B cell (primary cell): ENCODE measurements at regions not wholly inside any gene's neighbourhood (a gene's known extent, or its start where the extent isn't known, plus 50 kb on each side); places are given as distances from the start of the nearest gene placed in this dataset.

ENCODE experiments used
- ATAC-seq: fragments of 200-7000 bp; cut with Tn5 transposase; one replicate; pipeline ENCODE4 v1.10.0; 2021; ENCODE audit warnings: low read depth, mild to moderate bottlenecking, moderate number of reproducible peaks, moderate library complexity
- CTCF ChIA-PET: fragments of 350-600 bp; sonication (Branson Sonifier 250); formaldehyde crosslinking; loops from one replicate; lab custom pipeline; 2021; ENCODE audit warnings: antibody characterized with exemption, inconsistent platforms; lab: Charles Lee
- POLR2A ChIA-PET: fragments of 350-600 bp; sonication (Branson Sonifier 250); formaldehyde crosslinking; loops from one replicate; lab custom pipeline; 2021; ENCODE audit warnings: antibody characterized with exemption; lab: Charles Lee
- DNase-seq: peaks from one replicate; pipeline ENCODE4 v3.0.0; 2013
- H2AFZ ChIP-seq: 2 replicates; pipeline ENCODE4 v1.6.1; 2012; ENCODE audit warnings: mild to moderate bottlenecking, low read depth, low read length; ENCODE audit not compliant: insufficient read depth, poor library complexity, severe bottlenecking
- H3K27ac ChIP-seq, 2 donors: 1 replicate in 1 of 2; 2 replicates in 1 of 2; pipeline ENCODE4 v1.5.1; 2012 to 2013; ENCODE audit warnings: low read length in 2 of 2, mild to moderate bottlenecking in 2 of 2, moderate library complexity in 1 of 2
- H3K27me3 ChIP-seq, 4 experiments: fragments of 200-600 bp in 1 of 4; sonication (generic) in 1 of 4; replicated peaks in 1 of 4; 1 replicate in 2 of 4; 2 replicates in 2 of 4; pipeline versions ENCODE4 v1.6.1 to v1.7.0; 2013 to 2016; ENCODE audit warnings: low read length in 3 of 4, mild to moderate bottlenecking in 2 of 4, mixed read lengths in 1 of 4, moderate library complexity in 1 of 4; ENCODE audit not compliant: insufficient read depth in 4 of 4, control insufficient read depth in 3 of 4; ENCODE audit errors: control extremely low read depth in 1 of 4
- H3K36me3 ChIP-seq, 2 experiments: replicated peaks in 1 of 2; 1 replicate in 1 of 2; 2 replicates in 1 of 2; pipeline versions ENCODE4 v1.6.1 to v1.7.1; 2013; ENCODE audit warnings: low read length in 1 of 2; ENCODE audit not compliant: insufficient read depth in 2 of 2, control insufficient read depth in 1 of 2; ENCODE audit errors: control extremely low read depth in 1 of 2, extremely low read depth in 1 of 2
- H3K4me1 ChIP-seq, 2 donors: fragments of 200-600 bp in 1 of 2; sonication (generic) in 1 of 2; 1 replicate in 1 of 2; 2 replicates in 1 of 2; pipeline versions ENCODE4 v1.5.1 to v1.6.1; 2013 to 2017; ENCODE audit warnings: low read length in 2 of 2; ENCODE audit not compliant: control insufficient read depth in 2 of 2, insufficient read depth in 2 of 2
- H3K4me2 ChIP-seq: replicated peaks from 2 replicates; pipeline ENCODE3; 2012; ENCODE audit warnings: mild to moderate bottlenecking, low read depth, low read length; ENCODE audit not compliant: poor library complexity, severe bottlenecking
- H3K4me3 ChIP-seq, 5 experiments: fragments of 200-600 bp in 1 of 5; sonication (generic) in 1 of 5; 1 replicate in 3 of 5; 2 replicates in 2 of 5; pipeline versions ENCODE4 v1.5.1 to v1.7.0; 2011 to 2016; ENCODE audit warnings: low read length in 4 of 5, mild to moderate bottlenecking in 4 of 5, low read depth in 2 of 5, control low read depth in 1 of 5, moderate library complexity in 1 of 5; ENCODE audit not compliant: insufficient read depth in 1 of 5; ENCODE audit errors: control extremely low read depth in 1 of 5, extremely low read depth in 1 of 5
- H3K79me2 ChIP-seq: fragments of 200-600 bp; sonication (generic); one replicate; pipeline ENCODE4 v1.6.0; 2016; ENCODE audit warnings: low read length; ENCODE audit not compliant: control insufficient read depth, insufficient read depth
- H3K9ac ChIP-seq: fragments of 200-600 bp; sonication (generic); 2 replicates; pipeline ENCODE4 v1.6.1; 2017; ENCODE audit warnings: mild to moderate bottlenecking, low read length, moderate library complexity
- H3K9me3 ChIP-seq, 3 donors: one replicate each; pipeline versions ENCODE4 v1.6.1 to v1.7.1; 2013; ENCODE audit warnings: low read length in 2 of 3; ENCODE audit not compliant: control insufficient read depth in 2 of 3, insufficient read depth in 1 of 3; ENCODE audit errors: control extremely low read depth in 1 of 3
- H4K20me1 ChIP-seq: 2 replicates; pipeline ENCODE4 v1.6.0; 2012; ENCODE audit warnings: mild to moderate bottlenecking, low read length; ENCODE audit not compliant: insufficient read depth, control insufficient read depth, poor library complexity, severe bottlenecking
- H3K27ac Mint-ChIP-seq: one replicate; pipeline ENCODE4 v1.8.0; 2021; ENCODE audit warnings: mixed read lengths
- H3K27me3 Mint-ChIP-seq: one replicate; pipeline ENCODE4 v1.8.0; 2021; ENCODE audit warnings: mixed read lengths
- H3K4me1 Mint-ChIP-seq: one replicate; pipeline ENCODE4 v1.8.0; 2021; ENCODE audit warnings: mixed read lengths
- H3K4me3 Mint-ChIP-seq: one replicate; pipeline ENCODE4 v1.8.0; 2021; ENCODE audit warnings: mixed read lengths
- H3K9me3 Mint-ChIP-seq: one replicate; pipeline ENCODE4 v1.8.0; 2022; ENCODE audit warnings: mixed read lengths; ENCODE audit not compliant: insufficient read depth
- CTCF ChIP-seq: fragments of 200-600 bp; IDR thresholded peaks from one replicate; pipeline ENCODE4 v1.8.0; 2022; ENCODE audit warnings: antibody characterized with exemption, mild to moderate bottlenecking
- EZH2 ChIP-seq: IDR thresholded peaks from 2 replicates; pipeline ENCODE4 v1.6.1; 2012; ENCODE audit warnings: borderline replicate concordance, low read depth, mild to moderate bottlenecking, moderate library complexity, low read length; ENCODE audit not compliant: insufficient read depth, poor library complexity, severe bottlenecking
- WGBS: methylation state at CpG from one replicate; pipeline ENCODE4 v1.1.5; 2013; ENCODE audit warnings: missing lambda C conversion rate; ENCODE audit not compliant: insufficient coverage; 5-methylcytosine and 5-hydroxymethylcytosine counted together
- intact Hi-C: fragments of 100-400 bp; cut with micrococcal nuclease; formaldehyde crosslinking; loops from one replicate; pipeline ENCODE4 v1.10.0; 2022

GRCh38 chr10:21065621-21066248 lies 168.6 kb upstream of the NEBL start:
- Mint-ChIP-seq H3K27ac (no peak overlapping the region), H3K27me3 (peaks cover 4% of the 10 kb centered on the region), H3K9me3 (no peaks in the 10 kb centered on the region), H3K4me3 (no peak overlapping the region), H3K4me1 (no peaks in the 10 kb centered on the region)
- Histone ChIP-seq H4K20me1 (no peaks in the 10 kb centered on the region), H3K36me3 (no peaks in the 10 kb centered on the region), H3K9me3 (no peaks in the 10 kb centered on the region), H3K79me2 (no peaks in the 10 kb centered on the region), H3K27me3 (no peaks in the 10 kb centered on the region), H3K4me1 (no peaks in the 10 kb centered on the region), H3K9ac (no peak overlapping the region), H3K4me3 (no peak overlapping the region), H2AFZ (no peak overlapping the region), H3K4me2 (no peak overlapping the region), H3K27ac (no peak overlapping the region)
- DNase-seq (no peak), ATAC-seq (no peak)
- no CpG with 5 or more reads among the region's 2 CpGs for WGBS
- intact Hi-C loops = no loop called here
- no peak for TF ChIP-seq EZH2
- no peak for TF ChIP-seq CTCF
- ChIA-PET CTCF (no interaction called here), POLR2A (no interaction called here)

- 61% methylated on average over 3 of the region's 4 CpGs for WGBS
- no peaks in the 10 kb centered on the region for H3K4me1 ChIP-seq
- H3K4me2 ChIP-seq = no peak overlapping the region
- Mint-ChIP-seq H3K4me1 (no peaks in the 10 kb centered on the region), H3K27me3 (peaks cover 4% of the 10 kb centered on the region), H3K4me3 (no peak overlapping the region), H3K27ac (no peak overlapping the region), H3K9me3 (peaks cover 3% of the 10 kb centered on the region)
- no peaks in the 10 kb centered on the region for H4K20me1 ChIP-seq
- H3K27ac ChIP-seq = no peak overlapping the region
- no peak overlapping the region for H2AFZ ChIP-seq
- no peak overlapping the region for H3K4me3 ChIP-seq
- ChIA-PET POLR2A (no interaction called here), CTCF (no interaction called here)
- peaks cover 0 to 7% (median 7%) of the 10 kb centered on the region in 3 donors for H3K9me3 ChIP-seq
- no peaks in the 10 kb centered on the region for H3K27me3 ChIP-seq
- no peaks in the 10 kb centered on the region for H3K79me2 ChIP-seq
- ATAC-seq (no peak), DNase-seq (no peak)
- no peaks in the 10 kb centered on the region for H3K36me3 ChIP-seq
- no peak overlapping the region for H3K9ac ChIP-seq
- no peak for TF ChIP-seq EZH2
- no peak for TF ChIP-seq CTCF
- intact Hi-C loops = no loop called here
These were observed 164.9 kb upstream of the NEBL start for GRCh38 chr10:21061982-21062381.
